ENCODE measurements at regions not wholly inside any gene's neighbourhood (a gene's known extent, or its start where the extent isn't known, plus 50 kb on each side); places are given as distances from the start of the nearest gene placed in this dataset.

DNA sequence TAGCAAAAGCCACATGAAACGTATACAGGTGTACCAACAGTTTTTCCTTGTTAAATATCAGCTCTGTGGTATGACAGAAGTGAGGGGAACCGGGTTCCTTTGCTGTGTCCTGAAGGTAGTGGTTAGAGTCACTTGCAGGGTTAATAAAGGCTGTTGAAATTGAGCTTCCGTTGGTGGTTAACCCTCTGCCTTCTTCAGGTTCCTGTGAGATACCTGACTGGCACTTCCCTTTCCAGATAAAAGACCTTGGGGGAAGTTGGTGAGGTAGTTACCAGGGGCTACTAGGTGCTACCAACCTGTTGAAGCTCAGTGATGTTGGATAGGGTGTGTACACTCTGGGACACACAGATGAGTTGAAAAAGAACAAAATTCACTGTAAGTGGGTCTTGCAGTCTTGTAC is 384.1 kb downstream of the GATA3 start:
- DNase-seq = no peak

DNA sequence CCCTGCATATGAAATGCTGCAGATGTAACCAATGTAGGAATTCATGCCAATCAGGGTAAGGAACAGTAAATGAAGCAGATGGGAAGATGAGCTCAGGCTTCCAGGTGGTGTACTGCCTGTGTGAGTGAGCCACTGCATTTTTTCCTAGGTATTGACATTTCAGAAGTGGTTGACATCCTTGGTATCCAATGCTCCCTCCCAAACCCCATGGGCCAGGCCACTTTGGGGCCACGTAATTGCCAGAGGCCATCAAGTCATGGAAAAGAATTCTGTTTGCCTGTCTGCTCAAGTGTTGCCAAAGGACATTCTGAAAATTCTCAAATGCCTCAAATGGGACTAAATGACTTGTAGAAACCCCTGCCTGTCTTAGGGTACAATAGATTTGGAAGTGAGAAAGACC is 384.6 kb downstream of the GATA3 start:
- no peak for DNase-seq

DNA sequence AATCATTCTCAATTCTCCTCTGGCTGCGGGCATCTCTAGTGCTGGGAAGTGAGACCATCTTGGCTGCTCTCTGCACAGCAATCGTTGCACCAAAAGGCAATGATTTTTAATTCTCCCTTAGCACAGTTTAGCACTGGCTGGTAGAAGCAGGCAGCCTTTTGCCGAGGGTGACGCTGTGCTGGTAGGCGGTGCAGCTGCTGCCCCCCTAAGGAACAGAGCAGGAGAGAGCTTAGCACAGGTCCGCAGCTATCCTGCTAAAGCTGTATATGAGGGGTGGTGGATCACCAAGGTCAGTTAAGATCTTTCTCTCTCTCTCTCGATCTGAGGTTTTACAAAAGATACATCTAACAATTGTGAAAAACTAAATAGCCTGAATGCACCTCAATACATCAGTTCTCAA is 390.1 kb downstream of the GATA3 start:
- no peak for DNase-seq

- no peak for DNase-seq
Measured at GRCh38 chr10:8445353-8445752, 390.9 kb downstream of the GATA3 start.

- DNase-seq = no peak
Measured at GRCh38 chr10:8449909-8450308, 395.4 kb downstream of the GATA3 start.

DNA sequence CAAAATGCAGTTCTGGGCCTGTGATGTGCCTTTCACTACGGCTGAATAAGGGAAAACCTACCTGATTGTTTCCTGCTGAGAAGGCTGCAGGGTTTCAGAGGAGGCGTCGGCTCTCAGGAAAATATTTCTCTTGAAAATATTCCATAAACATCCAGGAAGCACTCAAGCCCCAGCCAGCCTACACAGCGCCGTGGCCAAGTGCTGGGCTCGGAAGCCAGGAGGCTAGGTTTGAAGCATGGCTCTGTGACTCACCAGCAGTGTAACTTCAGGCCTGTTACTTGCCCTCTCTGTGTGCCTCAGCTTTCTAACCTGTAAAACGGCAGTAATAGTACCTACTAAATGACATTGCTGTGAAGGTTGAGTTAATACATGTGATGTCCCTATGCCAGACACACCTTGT is 399.1 kb downstream of the GATA3 start:
- no peak for DNase-seq

DNA sequence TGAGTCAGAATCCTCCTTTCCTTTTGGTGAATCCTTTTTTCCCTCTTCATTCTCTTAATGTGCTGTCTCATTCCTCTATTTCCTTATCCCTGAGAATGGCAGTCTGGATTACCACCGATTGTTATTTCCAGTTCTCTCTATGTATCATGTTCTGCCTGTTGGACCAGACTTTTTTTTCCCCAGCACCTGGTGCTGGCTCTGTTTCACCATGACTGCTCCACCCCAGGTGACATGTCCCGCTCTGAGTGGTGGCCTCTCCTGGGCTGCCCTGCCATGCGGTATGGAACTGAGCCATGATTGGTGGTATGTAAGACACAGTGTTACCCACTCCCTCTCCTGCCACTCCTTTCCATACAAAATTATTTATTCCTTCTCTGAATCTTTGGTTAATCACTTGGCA is 399.9 kb downstream of the GATA3 start:
- DNase-seq = no peak

DNA sequence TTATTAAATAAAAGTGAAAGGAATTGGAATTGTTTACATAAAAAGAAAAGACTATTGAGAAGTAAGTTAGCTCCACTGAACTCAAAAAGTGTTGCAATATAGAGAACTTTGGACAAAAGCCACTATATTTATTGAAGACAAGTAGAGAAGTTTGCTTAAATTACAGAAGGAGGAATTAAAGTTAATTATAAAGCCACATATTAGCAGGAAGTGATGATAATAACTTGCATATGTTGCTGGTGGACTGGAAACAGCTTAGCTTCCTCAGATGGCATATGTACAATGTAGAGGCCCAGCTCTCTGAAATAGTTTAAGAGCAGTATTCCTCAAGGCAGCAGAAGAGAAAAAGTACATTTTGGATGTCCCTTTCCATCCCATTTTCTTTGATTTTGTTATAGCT is 400.7 kb downstream of the GATA3 start:
- DNase-seq = no peak

DNA sequence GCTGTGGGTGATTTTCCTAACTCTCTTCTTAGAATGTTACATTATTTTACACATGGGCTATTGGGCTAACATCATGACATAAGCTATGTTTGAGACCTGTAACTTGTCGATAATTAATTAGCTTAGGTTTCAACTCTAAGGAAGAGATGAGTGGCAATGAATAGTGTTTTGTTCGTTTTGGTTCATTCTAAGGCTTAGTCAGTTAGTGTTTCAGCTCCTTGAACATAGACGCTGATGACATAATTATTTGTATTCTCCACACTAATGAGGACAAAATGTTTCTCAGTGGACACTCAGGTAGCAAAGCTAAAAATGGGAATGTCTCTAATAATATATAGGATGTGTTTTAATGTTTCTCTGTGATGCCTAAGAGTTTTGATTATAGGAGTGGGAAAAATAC is 401.9 kb downstream of the GATA3 start:
- no peak for DNase-seq

DNA sequence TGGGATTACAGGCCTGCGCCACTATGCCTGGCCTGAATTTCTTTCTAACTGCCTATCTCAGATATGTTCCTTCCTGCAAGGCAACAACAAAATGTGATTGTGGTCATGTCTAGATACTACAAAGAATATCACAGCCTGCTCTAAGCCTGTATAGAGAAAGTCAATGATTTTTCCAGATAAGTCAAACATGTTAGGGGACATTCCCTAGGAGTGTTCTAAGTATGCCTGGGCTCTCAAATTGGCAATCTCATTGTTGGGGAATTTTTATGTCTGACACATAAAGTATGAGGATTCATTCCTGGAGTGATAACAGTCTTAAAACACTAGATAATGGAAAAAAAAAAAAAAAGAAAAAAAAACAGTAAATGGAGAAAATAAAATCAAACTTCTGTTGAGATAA is 406.1 kb downstream of the GATA3 start:
- no peak for DNase-seq

GRCh38 chr10:8462565-8462964 is 408.1 kb downstream of the GATA3 start:
- no peak for DNase-seq

DNA sequence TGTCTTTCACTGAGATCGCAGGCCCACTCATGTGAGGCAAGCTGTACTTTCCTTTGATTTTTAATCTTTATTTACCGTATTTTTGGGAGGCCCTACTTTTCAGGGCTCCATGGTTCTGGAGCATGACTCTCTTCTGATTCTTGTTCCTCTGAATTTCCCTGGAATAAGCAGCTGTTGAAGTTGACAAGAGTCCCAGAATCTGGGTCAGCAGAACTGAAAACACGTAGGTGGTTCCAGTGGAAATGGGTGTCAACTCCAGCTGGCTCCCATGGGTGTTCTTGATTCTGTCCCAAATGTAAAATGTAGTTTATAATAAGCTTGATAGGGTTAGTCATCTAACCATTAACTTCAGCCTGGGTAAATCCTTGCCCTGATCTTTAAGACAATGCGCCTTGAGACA is 409.4 kb downstream of the GATA3 start:
- no peak for DNase-seq

- DNase-seq = no peak
Measured at GRCh38 chr10:8468477-8468876, 414.0 kb downstream of the GATA3 start.

DNA sequence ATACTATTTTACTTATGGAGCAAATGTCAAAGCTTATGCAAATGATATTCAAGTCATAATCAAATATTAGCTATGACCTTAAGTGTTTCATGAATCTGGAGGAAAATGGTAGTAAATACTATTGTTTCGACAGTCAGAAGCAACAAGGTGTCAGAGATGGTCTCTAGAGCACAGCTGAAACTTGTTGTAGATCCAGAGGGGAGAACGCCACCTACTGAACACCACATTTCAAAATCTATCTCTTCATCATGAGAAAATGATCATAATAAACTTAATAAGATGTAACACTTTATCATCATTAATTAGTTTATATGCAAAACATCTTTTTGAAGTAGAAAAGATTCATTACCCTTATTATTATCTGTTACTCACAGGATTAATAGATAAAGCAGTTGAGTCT is 418.7 kb downstream of the GATA3 start:
- DNase-seq = no peak

DNA sequence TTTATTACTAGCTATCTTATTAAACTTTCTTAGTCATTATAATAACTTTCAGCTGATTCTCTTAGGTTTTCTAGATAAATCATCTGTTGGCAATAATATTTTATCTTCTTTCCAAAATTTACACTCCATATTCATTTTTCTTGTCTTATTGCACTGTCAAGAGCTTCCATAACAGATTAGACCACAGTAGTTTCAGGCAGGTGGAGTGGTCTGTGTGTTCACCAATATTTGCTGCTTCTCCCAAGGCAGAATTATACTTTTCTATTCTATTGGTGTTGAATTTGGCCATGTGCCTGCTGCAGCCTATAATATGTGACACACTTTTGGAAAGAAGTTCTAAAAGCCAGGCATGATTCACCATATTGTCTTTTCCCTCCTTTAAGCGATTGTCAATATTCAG is 422.8 kb downstream of the GATA3 start:
- no peak for DNase-seq

- DNase-seq = no peak
Measured at GRCh38 chr10:8481718-8482504, 427.4 kb downstream of the GATA3 start.

DNA sequence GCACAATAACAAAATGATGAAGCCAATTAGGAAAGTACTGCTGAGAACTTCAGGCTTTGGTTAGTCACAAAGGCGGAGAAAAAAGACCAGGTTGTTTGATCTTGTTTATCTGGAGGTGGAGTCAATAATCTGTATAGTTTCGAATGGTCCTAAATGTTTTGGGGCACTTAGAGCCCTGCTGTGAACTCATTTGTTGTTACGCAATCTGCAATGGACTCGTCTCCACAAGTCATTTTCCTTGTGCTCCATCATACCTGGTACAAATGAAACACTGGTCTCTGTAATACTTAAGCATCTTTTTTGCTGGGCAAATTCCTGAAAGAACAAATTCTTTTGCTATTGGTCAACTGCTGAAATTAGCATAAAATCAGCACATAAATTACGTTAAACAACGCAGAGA is 430.5 kb downstream of the GATA3 start:
- no peak for DNase-seq

- no peak for DNase-seq
Measured at GRCh38 chr10:8487346-8487745, 432.9 kb downstream of the GATA3 start.

DNA sequence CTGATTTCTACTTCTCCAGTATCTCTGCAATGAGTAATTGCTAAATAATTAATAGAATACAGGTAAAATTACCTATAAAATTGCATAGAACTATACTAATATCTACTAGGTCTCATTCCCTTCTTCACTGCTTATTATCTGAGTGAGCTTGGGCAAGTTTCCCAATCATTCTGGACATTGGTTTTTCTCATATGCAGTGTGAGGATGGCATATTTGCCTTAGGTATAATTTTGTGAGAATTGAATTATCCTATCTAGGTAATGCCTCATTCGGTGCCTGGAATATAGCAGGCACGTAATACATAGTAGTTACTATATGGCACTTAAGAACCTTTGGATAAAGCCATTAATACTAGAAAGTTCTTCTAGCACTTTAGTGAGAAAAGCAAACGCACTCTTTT is 434.7 kb downstream of the GATA3 start:
- no peak for DNase-seq

DNA sequence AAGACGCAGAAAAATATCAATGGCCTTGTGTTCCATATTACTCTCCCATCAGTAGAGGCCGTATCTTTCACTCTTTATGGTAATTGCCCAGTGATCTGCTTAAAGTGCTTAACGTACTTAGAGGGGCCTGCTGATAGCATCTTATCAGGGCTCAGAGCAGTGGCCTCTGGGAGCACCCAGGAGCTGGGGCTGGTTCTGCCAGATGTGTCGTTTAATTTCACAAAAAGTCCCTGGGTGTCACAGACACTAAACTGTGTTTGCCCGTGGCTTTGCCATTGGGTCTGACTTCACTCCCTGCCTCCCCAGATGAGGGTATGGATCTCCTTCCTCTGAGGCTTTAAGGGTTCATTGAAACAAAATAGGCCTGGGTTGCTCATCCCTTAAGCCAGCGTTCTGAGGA is 435.3 kb downstream of the GATA3 start:
- DNase-seq = no peak

DNA sequence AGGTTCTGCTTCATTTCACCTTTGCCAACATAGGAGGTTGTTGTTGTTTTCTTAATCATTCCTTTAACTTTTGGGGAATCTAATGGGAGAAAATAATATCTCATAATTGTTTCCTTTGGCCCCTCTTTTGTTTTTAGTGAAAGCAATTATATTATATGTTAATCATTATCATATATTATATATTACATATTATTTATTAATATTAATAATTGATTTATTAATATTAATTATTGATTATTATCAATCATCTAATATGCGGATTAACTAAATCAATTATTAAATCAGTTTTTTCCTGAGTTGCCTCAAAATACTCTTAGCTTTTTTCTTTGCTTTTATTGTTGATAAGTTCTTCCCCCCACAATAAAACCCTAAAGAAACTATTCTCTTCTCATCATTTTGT is 443.8 kb downstream of the GATA3 start:
- no peak for DNase-seq

DNA sequence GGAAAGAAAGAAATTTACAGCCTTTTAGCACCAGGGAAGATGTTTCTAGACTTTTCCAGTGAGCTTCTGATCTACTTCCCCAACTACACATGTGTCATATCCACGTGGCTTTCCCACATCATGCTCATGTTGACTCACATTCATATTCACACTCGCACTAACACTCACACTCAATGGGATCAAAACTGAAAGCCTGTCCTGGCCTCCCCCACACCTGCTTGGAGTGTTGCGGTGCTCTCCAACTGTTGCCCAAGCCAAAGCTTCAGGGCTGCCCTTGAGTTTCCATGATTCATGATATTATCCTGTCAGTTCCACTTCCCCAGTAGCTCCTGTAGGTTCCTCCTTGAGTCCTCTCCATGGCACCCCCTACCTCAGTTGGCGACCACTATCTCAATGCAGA is 444.4 kb downstream of the GATA3 start:
- no peak for DNase-seq

GRCh38 chr10:8499312-8499711 is 444.8 kb downstream of the GATA3 start:
- no peak for DNase-seq

- no peak for DNase-seq
Measured at GRCh38 chr10:8499752-8500390, 445.4 kb downstream of the GATA3 start.

- no peak for DNase-seq
Measured at GRCh38 chr10:8502573-8502972, 448.1 kb downstream of the GATA3 start.

Data from NCI-H1417 (cell line).